ENCODE measurements at regions not wholly inside any gene's neighbourhood (a gene's known extent, or its start where the extent isn't known, plus 50 kb on each side); places are given as distances from the start of the nearest gene placed in this dataset.

DNA sequence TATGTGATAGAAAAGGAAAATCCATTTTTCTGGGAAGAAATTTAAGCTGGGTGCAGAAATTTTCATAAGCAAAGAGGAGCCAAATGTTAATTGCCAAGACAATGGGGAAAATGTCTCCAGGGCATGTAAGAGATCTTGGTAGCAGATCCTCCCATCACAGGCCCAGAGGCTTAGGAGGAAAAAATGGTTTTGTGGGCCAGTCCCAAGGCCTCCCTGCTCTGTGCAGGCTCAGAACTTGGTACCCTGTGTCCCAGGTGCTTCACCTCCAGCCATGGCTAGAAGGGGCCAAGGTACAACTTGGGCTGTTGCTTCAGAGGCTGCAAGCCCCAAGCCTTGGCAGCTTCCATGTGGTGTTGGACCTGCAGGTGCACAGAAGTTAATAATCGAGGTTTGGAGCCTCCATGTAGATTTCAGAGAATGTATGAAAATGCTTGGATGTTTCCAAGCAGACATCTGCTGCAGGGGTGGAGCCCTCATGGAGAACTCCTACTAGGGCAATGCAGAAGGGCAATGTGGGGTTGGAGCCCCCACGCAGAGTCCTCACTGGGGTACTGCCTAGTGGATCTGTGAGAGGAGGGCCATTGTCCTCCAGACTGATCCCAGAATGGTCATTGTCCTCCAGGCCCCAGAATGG, 77.7 kb upstream of the ATP2B1 start:
- no peak for TF ChIP-seq POLR2A (IDR thresholded peaks at IDR 0.05; ENCODE audit: low read depth, low read length)
- DNase-seq (ENCODE audit: insufficient read length, low spot score): no peak
- FAIRE-seq: no peak

GRCh38 chr12:89783359-89784060, 74.9 kb upstream of the ATP2B1 start:
- FAIRE-seq (no peak), DNase-seq (ENCODE audit: insufficient read length, low spot score) (no peak)
- no peak for TF ChIP-seq POLR2A (IDR thresholded peaks at IDR 0.05; ENCODE audit: low read depth, low read length)

GRCh38 chr12:89782807-89783206, 74.2 kb upstream of the ATP2B1 start:
- TF ChIP-seq POLR2A (IDR thresholded peaks at IDR 0.05; ENCODE audit: low read depth, low read length): no peak
- DNase-seq (ENCODE audit: insufficient read length, low spot score): no peak
- FAIRE-seq: no peak

DNA sequence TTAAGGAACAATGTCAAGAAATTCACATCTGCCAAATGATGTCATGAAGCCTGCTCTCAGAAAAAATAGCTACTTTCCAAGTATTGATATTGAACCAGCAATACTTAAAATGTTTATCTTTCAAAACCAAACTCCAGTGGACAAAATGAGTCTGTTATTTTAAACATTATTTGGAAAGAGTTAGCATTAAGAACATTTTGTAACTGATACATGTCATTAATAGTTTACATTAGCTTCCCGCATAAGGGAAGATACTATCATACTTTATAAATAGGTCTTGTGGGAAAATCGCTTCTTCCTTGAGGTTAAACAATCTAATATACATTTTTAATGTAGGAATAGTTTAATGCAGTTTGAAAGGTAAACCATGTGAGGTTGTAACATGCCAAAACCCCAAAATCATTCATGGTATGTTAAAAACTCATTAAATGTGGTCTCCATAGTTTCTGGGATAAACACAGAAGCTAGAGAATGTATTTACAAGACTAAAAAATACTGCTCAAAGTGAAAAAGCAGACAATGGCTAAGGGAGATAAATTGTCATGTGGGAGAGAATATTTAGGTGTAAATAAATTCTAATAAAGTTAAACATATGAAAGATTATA, 73.4 kb upstream of the ATP2B1 start:
- DNase-seq (ENCODE audit: insufficient read length, low spot score): no peak
- TF ChIP-seq POLR2A (IDR thresholded peaks at IDR 0.05; ENCODE audit: low read depth, low read length): no peak
- FAIRE-seq: no peak

GRCh38 chr12:89781156-89781555, 72.5 kb upstream of the ATP2B1 start:
- TF ChIP-seq POLR2A (IDR thresholded peaks at IDR 0.05; ENCODE audit: low read depth, low read length): no peak
- DNase-seq (ENCODE audit: insufficient read length, low spot score): no peak
- FAIRE-seq: no peak

GRCh38 chr12:89779090-89779489, 70.5 kb upstream of the ATP2B1 start:
- DNase-seq (ENCODE audit: insufficient read length, low spot score) (no peak), FAIRE-seq (no peak)
- TF ChIP-seq POLR2A (IDR thresholded peaks at IDR 0.05; ENCODE audit: low read depth, low read length): no peak

GRCh38 chr12:89777733-89778379, 69.2 kb upstream of the ATP2B1 start:
- FAIRE-seq (no peak), DNase-seq (ENCODE audit: insufficient read length, low spot score) (no peak)
- TF ChIP-seq POLR2A (IDR thresholded peaks at IDR 0.05; ENCODE audit: low read depth, low read length): no peak

DNA sequence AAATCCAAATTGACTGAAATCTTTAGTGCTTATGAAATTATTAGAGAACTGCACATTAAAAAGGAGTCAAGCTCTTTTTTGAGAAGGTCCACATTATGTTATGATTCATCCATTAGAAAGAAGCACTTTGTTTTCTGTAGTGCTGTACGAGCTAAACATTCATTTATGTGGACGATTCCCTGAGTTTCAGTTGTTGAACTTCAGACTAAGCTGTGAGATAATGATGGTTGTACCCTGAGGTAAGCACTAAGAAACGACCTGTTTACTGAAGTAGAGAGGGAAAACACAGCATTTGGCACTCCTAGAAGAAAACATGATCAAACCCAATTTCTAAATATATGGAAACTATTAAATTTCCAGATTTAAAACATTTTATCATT, 67.3 kb upstream of the ATP2B1 start:
- no peak for TF ChIP-seq POLR2A (IDR thresholded peaks at IDR 0.05; ENCODE audit: low read depth, low read length)
- DNase-seq (ENCODE audit: insufficient read length, low spot score): no peak
- no peak for FAIRE-seq

DNA sequence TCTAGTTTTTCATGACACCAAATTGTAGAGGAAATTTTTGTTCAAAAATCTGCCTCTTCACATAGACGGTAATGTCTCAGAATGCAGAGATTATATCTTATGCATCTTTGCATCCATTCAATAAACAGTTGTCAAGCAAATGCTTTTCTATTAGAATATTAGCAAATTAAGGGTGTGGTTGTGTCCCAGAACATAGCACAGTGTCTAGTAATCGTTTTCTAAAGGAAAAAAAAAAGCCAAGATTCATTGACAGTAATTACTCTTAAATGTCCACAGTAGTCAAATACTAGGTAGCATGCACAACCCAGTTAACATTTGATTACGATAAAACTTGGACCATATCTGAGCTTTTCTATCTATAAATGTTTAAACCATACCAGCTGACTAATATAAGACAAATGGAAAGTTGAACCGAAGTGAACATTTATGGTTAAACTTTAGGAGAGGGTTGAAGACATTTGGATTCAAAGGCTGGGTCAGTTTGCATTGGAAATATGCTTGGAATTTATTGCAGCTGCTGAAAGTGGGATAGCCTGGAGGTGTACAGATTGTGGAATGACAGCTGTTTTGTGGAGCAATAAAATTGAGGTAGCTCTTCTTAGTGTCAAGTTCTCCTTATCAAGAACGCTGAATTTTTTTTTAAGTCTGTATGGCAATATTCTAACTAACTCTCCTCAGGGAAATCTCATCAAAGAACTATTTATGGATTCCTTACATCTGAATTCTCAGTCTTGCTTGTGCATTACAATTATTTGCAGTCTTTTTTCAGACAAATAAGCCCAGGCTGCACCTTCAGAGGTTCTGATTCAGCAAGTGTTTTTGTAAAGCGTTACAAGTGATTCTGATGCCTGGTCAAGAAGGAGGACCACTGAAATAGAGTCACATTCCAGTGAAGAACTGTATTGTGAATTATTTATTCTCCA, 66.7 kb upstream of the ATP2B1 start:
- FAIRE-seq (peak; percentile 75), DNase-seq (ENCODE audit: insufficient read length, low spot score) (no peak)
- TF ChIP-seq POLR2A (IDR thresholded peaks at IDR 0.05; ENCODE audit: low read depth, low read length): no peak

- FAIRE-seq (no peak), DNase-seq (ENCODE audit: insufficient read length, low spot score) (no peak)
- no peak for TF ChIP-seq POLR2A (IDR thresholded peaks at IDR 0.05; ENCODE audit: low read depth, low read length)
These were observed 66.0 kb upstream of the ATP2B1 start for GRCh38 chr12:89774645-89775044.

DNA sequence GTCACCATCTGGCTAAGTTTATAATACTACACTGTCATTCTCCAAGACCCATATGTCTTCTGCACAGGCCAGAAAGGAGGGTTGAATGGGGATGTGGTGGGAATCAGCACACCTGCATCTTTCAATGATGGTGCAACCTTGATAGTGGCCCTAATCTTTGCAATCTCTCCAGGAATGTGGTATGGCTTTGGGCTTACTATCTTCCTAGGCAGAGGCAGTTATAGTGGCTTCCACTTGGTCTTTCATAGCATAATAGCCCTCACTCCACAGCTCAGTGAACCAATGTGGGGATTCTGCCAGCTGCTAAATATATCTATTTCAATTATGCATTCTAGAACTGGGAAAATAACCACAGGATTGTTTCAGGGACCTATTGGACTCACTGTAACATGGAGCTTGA, 61.8 kb upstream of the ATP2B1 start:
- no peak for TF ChIP-seq POLR2A (IDR thresholded peaks at IDR 0.05; ENCODE audit: low read depth, low read length)
- FAIRE-seq (no peak), DNase-seq (ENCODE audit: insufficient read length, low spot score) (no peak)

GRCh38 chr12:89769483-89769818, 60.8 kb upstream of the ATP2B1 start:
- no peak for TF ChIP-seq POLR2A (IDR thresholded peaks at IDR 0.05; ENCODE audit: low read depth, low read length)
- no peak for FAIRE-seq
- DNase-seq (ENCODE audit: insufficient read length, low spot score): no peak

DNA sequence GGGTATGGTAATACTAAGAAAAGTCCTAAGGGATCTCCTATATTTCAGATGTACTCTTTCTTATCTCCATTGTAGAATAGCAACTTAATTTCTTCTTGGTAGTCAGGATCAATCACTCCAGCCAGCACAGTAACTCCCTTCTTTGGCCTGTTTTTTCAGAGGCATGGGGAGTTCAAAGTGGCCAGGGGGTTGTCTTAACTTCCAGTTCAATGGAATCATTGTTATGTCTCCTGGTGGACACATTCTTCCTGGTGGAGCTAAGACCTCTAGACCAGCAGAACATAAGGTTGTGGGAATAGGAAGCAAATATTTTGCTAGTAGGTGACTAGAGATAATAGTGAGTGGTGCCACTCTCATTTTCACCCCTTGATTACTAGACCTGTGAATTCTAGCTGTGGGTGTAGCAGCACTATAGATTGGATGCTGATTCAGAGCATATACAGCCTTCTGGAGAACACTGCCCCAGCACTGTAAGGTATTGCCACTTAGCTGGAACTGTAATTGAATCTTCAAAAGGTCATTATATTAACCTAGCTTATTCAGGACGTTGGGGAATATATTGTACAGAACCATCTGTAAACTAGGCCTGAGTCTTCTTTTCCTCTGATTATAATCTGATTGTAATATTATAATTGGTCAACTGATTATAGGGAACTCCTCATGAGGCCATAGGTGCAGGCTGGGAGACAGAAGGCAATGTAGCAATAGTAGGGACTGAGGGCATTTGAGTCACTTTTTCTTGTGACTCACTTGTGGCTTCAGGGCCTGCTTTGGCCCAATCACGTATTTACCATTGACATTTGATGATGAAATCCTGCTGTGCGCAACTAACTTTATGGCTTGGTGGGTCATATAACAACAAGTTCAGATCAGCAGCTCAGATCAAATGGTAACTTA, 60.2 kb upstream of the ATP2B1 start:
- FAIRE-seq: peak; percentile 99
- peak; percentile 34 for DNase-seq (ENCODE audit: insufficient read length, low spot score)

More for the DNA sequence above, 60.2 kb upstream of the ATP2B1 start:
- TF ChIP-seq POLR2A (IDR thresholded peaks at IDR 0.05; ENCODE audit: low read depth, low read length): no peak
